ENCODE measurements at regions not wholly inside any gene's neighbourhood (a gene's known extent, or its start where the extent isn't known, plus 50 kb on each side); places are given as distances from the start of the nearest gene placed in this dataset.
A peak's percentile ranks its signal among the peaks of the same experiment; 100 is the strongest.

- DNase-seq = peak; percentile 43
Observed at GRCh38 chr3:70120357-70120966, 120.9 kb downstream of the SAMMSON start.

- no peak for DNase-seq
Observed at GRCh38 chr3:70127192-70127591, 127.7 kb downstream of the SAMMSON start.

- no peak for DNase-seq
Observed at GRCh38 chr3:70137366-70137765, 137.8 kb downstream of the SAMMSON start.

- no peak for DNase-seq
Observed at GRCh38 chr3:70138606-70139005, 139.1 kb downstream of the SAMMSON start.
